Activated CD8-positive, alpha-beta memory T cell treated with anti-CD3 and anti-CD28 coated beads for 36 hours (primary cell): ENCODE measurements at regions not wholly inside any gene's neighbourhood (a gene's known extent, or its start where the extent isn't known, plus 50 kb on each side); places are given as distances from the start of the nearest gene placed in this dataset.
"Not testable (repeated sequence)": the region's sequence is repeated elsewhere in the genome, so short reads cannot be mapped to it uniquely, and the experiment has no call there.

Experiments used
- CTCF ChIA-PET: fragments of 350-600 bp; sonication (Branson Sonifier 250); formaldehyde crosslinking; loops from one replicate; lab custom pipeline; 2021; ENCODE audit warnings: antibody characterized with exemption; lab: Charles Lee
- POLR2A ChIA-PET: fragments of 350-600 bp; sonication (Branson Sonifier 250); formaldehyde crosslinking; loops from one replicate; lab custom pipeline; 2021; ENCODE audit warnings: antibody characterized with exemption; lab: Charles Lee

DNA sequence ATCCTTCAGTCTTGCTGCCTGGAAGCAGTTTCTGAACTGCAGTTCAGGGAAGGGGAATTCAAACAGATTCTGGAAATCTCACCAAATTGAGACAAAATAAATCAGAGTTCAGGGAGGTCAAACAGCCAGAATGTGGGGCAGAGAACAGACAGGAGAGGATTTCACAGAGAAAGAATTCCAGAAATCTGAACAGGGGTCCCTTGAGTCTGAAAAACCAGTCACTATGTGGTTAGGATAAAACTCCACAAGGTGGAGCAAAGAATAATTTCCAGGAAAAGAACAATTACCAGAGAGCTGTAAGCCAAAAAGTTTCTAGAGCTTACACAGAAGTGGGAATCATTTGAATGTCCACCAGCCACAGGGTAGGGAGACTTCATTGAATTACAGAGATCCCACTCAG, 84.7 kb downstream of the URB2 start:
- ChIA-PET POLR2A (no interaction called here), CTCF (no interaction called here)

DNA sequence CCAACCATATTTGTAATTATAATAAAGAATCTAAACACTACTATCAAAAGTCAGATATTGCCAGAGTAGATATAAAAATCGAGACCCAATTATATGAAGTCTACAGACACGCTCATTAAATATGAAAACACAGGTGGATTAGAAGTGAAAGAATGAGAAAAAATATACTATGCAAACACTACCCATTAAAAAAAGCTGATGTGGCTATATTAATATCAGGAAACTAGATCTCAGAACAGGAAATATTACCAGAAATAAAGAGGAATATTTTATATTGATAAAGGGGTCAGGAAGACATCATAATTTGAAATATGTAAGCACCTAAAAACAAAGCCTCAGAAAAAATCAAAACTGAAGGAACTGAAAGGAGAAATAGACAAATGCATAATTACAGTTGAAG, 88.3 kb downstream of the URB2 start:
- ChIA-PET POLR2A (no interaction called here), CTCF (interaction anchor here (1.2 to 1.6 kb wide), 2 partner anchors 12 to 17 kb away, joined by 3 to 4 read pairs; no protein-coding TSS in a partner anchor)

GRCh38 chr1:229714964-229715603, 89.0 kb downstream of the URB2 start:
- ChIA-PET POLR2A (no interaction called here), CTCF (interaction anchor here (0.6 to 1.7 kb wide), 5 partner anchors 11 to 594 kb away, joined by 3 to 4 read pairs (median 3); no protein-coding TSS in a partner anchor)

- POLR2A ChIA-PET: no interaction called here
- CTCF ChIA-PET: interaction anchor here (0.6 to 1.7 kb wide), 2 partner anchors 468 to 593 kb away, joined by 3 to 4 read pairs; no protein-coding TSS in a partner anchor
Observed at GRCh38 chr1:229716069-229716468, 90.0 kb downstream of the URB2 start.

- POLR2A ChIA-PET: no interaction called here
- CTCF ChIA-PET: no interaction called here
Observed at GRCh38 chr1:229716704-229717103, 90.7 kb downstream of the URB2 start.

- ChIA-PET CTCF (no interaction called here), POLR2A (no interaction called here)
Observed at GRCh38 chr1:229717786-229718576, 91.9 kb downstream of the URB2 start.

GRCh38 chr1:229726061-229726460, 100.0 kb downstream of the URB2 start:
- ChIA-PET POLR2A (no interaction called here), CTCF (interaction anchor here (0.7 to 1.2 kb wide), 2 partner anchors 11 to 35 kb away, joined by 3 to 4 read pairs; no protein-coding TSS in a partner anchor)

DNA sequence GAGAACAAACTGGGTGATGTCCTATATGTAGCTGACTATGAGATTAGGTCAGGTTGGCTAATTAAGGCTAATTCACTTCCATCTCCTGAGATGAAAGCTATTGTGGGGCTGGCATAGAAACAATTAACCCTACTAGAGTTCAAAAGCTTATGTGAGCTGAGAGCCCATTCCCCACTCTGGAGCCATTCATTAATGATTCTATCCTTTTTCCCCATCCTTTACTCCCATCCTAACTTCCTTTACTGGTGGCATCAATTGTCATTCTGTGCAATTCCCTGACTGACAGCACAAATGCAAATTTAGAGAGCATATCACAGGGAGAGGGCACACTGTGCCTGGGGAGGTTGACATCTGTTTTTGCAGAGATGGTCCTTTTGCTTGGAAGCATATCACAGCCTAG, 103.9 kb downstream of the URB2 start:
- ChIA-PET POLR2A (no interaction called here), CTCF (no interaction called here)

GRCh38 chr1:229730573-229730972, 104.5 kb downstream of the URB2 start:
- ChIA-PET CTCF (no interaction called here), POLR2A (no interaction called here)

DNA sequence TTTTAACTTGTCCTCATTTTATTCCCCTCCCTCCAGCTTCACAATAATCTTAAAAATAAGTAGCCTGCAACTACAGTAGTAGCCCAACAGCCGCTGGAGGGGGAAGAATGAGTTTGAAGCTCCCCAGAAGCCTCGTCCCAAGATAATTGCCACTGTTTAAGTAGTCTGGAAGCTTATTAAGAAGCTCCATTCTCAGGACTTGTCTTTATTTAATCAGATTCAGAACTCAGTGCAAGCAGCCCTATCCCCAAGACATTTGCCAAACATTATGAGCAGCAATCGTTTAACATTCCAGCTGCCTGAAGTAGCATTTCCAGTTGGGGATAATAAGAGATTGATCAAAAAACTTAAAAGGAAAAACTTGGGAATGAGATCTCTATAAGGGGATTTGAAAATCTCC, 106.0 kb downstream of the URB2 start:
- ChIA-PET POLR2A (no interaction called here), CTCF (no interaction called here)

DNA sequence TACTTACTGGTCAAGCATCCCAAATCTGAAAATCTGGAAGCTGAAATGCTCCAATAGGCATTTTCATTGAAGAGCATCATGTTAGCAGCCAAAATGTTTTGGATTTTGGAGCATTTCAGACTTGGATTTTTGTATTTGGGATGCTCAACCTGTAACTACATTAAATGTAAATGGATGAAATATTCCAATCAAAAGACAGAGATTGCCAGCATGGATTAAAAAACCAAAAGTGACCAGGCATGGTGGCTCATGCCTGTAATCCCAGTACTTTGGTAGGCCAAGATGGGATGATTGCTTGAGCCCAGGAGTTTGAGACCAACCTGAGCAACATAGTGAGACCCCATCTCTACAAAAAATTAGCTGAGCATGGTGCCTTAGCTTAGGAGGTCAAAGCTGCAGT, 110.3 kb downstream of the URB2 start:
- ChIA-PET CTCF (no interaction called here), POLR2A (no interaction called here)

GRCh38 chr1:229742614-229743013, 116.6 kb downstream of the URB2 start:
- POLR2A ChIA-PET, CTCF ChIA-PET: not testable (repeated sequence)

DNA sequence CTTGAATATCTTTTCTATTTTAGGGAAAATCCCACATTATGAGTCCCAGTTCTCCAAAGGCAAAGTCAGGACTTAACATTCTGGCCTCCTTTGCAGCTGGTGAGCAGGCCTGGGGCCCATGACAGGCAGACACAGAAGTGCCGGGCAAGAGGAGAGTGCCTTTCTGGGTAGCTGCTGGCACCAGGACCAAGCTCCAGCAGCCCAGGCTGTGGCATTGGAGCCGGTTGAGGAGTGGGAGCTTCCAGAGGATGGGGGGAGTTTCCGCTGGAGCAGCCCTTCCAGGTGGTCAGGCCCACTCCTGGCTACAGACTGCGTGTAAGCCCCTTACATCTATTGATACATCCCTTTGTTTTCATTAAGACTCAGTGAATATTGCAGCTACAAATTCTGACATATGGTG, 123.9 kb downstream of the URB2 start:
- POLR2A ChIA-PET: no interaction called here
- CTCF ChIA-PET: no interaction called here

GRCh38 chr1:229751610-229752009, 125.6 kb downstream of the URB2 start:
- ChIA-PET POLR2A (no interaction called here), CTCF (no interaction called here)

GRCh38 chr1:229752679-229753078, 126.6 kb downstream of the URB2 start:
- POLR2A ChIA-PET: no interaction called here

DNA sequence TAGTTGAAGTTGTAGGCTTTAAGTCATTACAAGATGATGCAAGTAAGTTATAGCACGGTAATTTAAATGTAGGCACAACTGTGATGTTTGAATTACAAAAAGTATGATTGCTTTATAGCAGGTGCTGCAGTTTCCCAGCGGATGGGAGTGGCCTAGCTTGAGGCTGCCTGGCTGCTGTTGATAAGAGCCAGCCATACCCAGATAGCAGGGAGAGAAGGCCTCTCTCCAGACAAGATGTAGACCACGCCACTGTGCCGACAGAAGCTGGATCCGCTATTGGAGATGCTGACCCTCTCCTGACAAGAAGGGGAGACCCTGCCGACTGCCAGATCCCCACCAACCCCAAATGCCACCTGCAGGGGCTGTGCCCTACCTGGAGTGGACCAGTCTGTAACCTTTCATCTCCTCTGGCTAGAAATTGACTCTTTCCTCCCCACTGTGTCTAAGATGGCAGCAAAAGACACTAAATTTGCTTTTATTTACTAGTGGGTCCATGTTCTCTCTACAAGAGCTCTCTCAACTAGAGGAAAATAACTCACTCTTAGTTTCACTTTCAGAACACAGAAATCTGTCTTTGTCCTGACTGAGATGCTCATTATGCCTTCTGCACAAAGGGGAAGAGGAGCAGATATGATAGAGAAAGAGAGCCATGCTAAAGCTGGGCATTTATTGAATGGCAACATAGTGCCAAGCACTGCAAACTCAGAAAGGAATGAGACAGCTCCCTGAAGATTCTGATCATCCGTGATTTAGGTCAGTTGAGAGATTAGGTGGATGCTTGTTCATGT, 127.9 kb downstream of the URB2 start:
- ChIA-PET CTCF (no interaction called here), POLR2A (no interaction called here)

More at GRCh38 chr1:229752679-229753078, 126.6 kb downstream of the URB2 start:
- CTCF ChIA-PET: no interaction called here

- ChIA-PET POLR2A (interaction anchor here (0.6 kb wide), 1 partner anchor 15 kb away, joined by 3 read pairs; no protein-coding TSS in a partner anchor), CTCF (no interaction called here)
Observed at GRCh38 chr1:229756666-229757065, 130.6 kb downstream of the URB2 start.

GRCh38 chr1:229757226-229757625, 131.2 kb downstream of the URB2 start:
- ChIA-PET CTCF (no interaction called here), POLR2A (no interaction called here)

DNA sequence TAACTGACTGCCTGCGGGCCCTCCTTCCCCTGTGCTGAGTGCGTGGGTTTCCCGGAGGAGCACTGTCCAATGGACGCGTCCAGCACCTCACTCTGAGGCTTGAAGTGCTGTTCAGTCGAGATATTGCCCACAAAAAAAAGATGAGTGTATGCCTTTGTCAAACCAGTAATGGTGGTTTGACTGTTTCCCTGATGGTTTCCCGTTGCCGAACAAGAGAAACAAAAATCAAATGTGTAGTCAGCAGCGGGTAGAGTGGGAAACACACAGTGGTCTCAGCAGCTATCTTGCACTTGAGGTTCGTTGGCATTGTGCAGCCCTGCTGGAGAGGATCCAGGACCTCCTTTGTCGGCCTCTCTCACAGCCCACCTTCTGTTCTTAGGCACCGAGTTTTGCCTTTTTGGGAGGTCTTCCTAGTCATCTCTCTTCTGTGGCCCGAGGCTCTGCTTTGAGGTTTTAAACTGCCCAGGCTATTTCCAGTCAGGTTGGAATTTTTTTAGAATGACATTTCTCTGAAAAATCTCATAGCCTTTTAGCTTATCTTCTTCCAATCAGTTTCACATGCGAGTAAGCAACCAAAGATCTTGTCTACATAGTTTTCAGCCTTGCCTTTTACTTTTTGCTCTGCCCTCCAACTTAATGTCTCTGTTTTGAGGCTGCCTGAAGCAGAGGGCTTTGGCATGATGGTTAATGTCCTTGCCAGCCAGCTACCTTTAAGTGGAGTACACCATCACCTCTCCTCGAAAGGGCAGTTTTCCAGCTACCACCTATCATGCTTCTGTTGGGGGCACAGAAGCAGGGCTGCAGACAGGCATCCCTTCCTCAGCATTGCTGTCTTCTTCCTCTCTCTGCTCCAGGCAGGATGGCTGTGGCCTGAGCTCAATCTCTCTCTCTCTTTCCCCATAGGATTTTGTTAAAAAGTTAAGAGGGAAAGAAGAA, 132.3 kb downstream of the URB2 start:
- CTCF ChIA-PET: no interaction called here
- POLR2A ChIA-PET: no interaction called here
